NB4 (cell line): ENCODE measurements at regions not wholly inside any gene's neighbourhood (a gene's known extent, or its start where the extent isn't known, plus 50 kb on each side); places are given as distances from the start of the nearest gene placed in this dataset.

Experiments used
- MYC ChIP-seq: IDR thresholded peaks from 2 replicates; pipeline ENCODE4 v1.6.1; 2011; ENCODE audit warnings: low read depth, low read length
- POLR2A ChIP-seq: IDR thresholded peaks from 2 replicates; pipeline ENCODE4 v1.6.1; 2011; ENCODE audit warnings: mild to moderate bottlenecking; ENCODE audit not compliant: insufficient read length; ENCODE audit errors: extremely low read depth
- TF ChIP-seq, protein P1 (sequence below): IDR thresholded peaks from one replicate; pipeline ENCODE4 v1.5.1; 2012; ENCODE audit warnings: low read depth, low read length
- TF ChIP-seq, protein P2 (sequence below): IDR thresholded peaks from 2 replicates; pipeline ENCODE4 v1.6.1; 2011; ENCODE audit warnings: low read depth, low read length

DNA sequence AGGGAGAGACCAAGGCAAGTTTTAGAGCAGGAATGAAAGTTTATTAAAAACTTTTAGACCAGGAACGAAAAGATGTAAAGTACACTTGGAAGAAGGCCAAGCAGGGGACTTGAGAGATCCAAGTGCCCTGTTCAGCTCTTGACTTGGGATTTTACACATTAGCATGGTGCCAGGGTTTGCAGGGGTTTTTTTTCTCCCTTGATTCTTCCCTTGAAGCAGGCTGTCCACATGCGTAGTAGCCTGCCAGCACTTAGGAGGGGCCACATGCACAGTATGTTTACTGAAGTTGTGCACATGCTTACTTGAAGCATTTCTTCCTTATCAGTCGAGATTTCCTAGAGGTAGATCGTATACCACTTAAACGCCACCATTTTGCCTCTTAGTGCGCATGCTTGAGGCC, 277.5 kb upstream of the AGTR1 start:
- TF ChIP-seq, protein P1, sequence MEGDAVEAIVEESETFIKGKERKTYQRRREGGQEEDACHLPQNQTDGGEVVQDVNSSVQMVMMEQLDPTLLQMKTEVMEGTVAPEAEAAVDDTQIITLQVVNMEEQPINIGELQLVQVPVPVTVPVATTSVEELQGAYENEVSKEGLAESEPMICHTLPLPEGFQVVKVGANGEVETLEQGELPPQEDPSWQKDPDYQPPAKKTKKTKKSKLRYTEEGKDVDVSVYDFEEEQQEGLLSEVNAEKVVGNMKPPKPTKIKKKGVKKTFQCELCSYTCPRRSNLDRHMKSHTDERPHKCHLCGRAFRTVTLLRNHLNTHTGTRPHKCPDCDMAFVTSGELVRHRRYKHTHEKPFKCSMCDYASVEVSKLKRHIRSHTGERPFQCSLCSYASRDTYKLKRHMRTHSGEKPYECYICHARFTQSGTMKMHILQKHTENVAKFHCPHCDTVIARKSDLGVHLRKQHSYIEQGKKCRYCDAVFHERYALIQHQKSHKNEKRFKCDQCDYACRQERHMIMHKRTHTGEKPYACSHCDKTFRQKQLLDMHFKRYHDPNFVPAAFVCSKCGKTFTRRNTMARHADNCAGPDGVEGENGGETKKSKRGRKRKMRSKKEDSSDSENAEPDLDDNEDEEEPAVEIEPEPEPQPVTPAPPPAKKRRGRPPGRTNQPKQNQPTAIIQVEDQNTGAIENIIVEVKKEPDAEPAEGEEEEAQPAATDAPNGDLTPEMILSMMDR, result no peak
- TF ChIP-seq POLR2A (no peak), MYC (no peak)
- TF ChIP-seq, protein P2, sequence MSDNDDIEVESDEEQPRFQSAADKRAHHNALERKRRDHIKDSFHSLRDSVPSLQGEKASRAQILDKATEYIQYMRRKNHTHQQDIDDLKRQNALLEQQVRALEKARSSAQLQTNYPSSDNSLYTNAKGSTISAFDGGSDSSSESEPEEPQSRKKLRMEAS, result no peak
